Stimulated activated memory B cell treated with anti-CD40 and anti-IgM and Interleukin-4, amounts not matched to agents 10 μg/mL and 1 μg/mL and 100 μg/mL, for 72 hours (primary cell): ENCODE measurements at regions not wholly inside any gene's neighbourhood (a gene's known extent, or its start where the extent isn't known, plus 50 kb on each side); places are given as distances from the start of the nearest gene placed in this dataset.
"Not testable (repeated sequence)": the region's sequence is repeated elsewhere in the genome, so short reads cannot be mapped to it uniquely, and the experiment has no call there.

Source experiments
- ATAC-seq: fragments of 150-1000 bp; cut with Tn5 transposase; 2 replicates; pipeline ENCODE4 v1.10.0; 2021
- H3K27ac Mint-ChIP-seq: one replicate; pipeline ENCODE4 v1.8.0; 2022; ENCODE audit warnings: mild to moderate bottlenecking, mixed read lengths
- H3K27me3 Mint-ChIP-seq: one replicate; pipeline ENCODE4 v1.8.0; 2022; ENCODE audit warnings: mixed read lengths
- H3K36me3 Mint-ChIP-seq: one replicate; pipeline ENCODE4 v1.8.0; 2022; ENCODE audit warnings: mixed read lengths
- H3K4me1 Mint-ChIP-seq: one replicate; pipeline ENCODE4 v1.8.0; 2022; ENCODE audit warnings: mixed read lengths
- H3K4me3 Mint-ChIP-seq: one replicate; pipeline ENCODE4 v1.8.0; 2022; ENCODE audit warnings: mild to moderate bottlenecking, moderate library complexity, mixed read lengths
- H3K9me3 Mint-ChIP-seq: one replicate; pipeline ENCODE4 v1.8.0; 2022; ENCODE audit warnings: mixed read lengths

- Mint-ChIP-seq H3K27ac (no peak overlapping the region), H3K4me1 (no peaks in the 10 kb centered on the region), H3K4me3 (no peak overlapping the region), H3K27me3 (no peaks in the 10 kb centered on the region), H3K9me3 (no peaks in the 10 kb centered on the region), H3K36me3 (no peaks in the 10 kb centered on the region)
- no peak for ATAC-seq
These were observed 1237.4 kb downstream of the UQCRFS1 start for GRCh38 chr19:27975419-27976005.

- Mint-ChIP-seq H3K36me3 (no peaks in the 10 kb centered on the region), H3K27ac (no peak overlapping the region), H3K4me1 (no peaks in the 10 kb centered on the region), H3K9me3 (no peaks in the 10 kb centered on the region), H3K4me3 (no peak overlapping the region), H3K27me3 (no peaks in the 10 kb centered on the region)
- ATAC-seq = no peak
These were observed 1238.9 kb downstream of the UQCRFS1 start for GRCh38 chr19:27974082-27974513.

GRCh38 chr19:27972291-27973040 lies 1240.5 kb downstream of the UQCRFS1 start:
- Mint-ChIP-seq H3K27me3 (no peaks in the 10 kb centered on the region), H3K4me1 (no peaks in the 10 kb centered on the region), H3K27ac (no peak overlapping the region), H3K9me3 (no peaks in the 10 kb centered on the region), H3K36me3 (no peaks in the 10 kb centered on the region), H3K4me3 (no peak overlapping the region)
- ATAC-seq = no peak

- no peak overlapping the region for H3K4me3 Mint-ChIP-seq
- peak; percentile 41 for ATAC-seq
- no peaks in the 10 kb centered on the region for H3K27me3 Mint-ChIP-seq
- no peaks in the 10 kb centered on the region for H3K4me1 Mint-ChIP-seq
- no peak overlapping the region for H3K27ac Mint-ChIP-seq
- H3K9me3 Mint-ChIP-seq = peaks cover 2% of the 10 kb centered on the region
- H3K36me3 Mint-ChIP-seq = no peaks in the 10 kb centered on the region
These were observed 1241.1 kb downstream of the UQCRFS1 start for GRCh38 chr19:27971869-27972268.

- Mint-ChIP-seq H3K36me3 (no peaks in the 10 kb centered on the region), H3K27ac (no peak overlapping the region), H3K4me1 (no peaks in the 10 kb centered on the region), H3K9me3 (peaks cover 2% of the 10 kb centered on the region), H3K4me3 (no peak overlapping the region), H3K27me3 (no peaks in the 10 kb centered on the region)
- ATAC-seq = no peak
These were observed 1241.9 kb downstream of the UQCRFS1 start for GRCh38 chr19:27971071-27971470.

GRCh38 chr19:27966390-27966816 lies 1246.5 kb downstream of the UQCRFS1 start:
- ATAC-seq = no peak
- H3K27ac Mint-ChIP-seq = no peak overlapping the region
- H3K27me3 Mint-ChIP-seq = no peaks in the 10 kb centered on the region
- H3K4me3 Mint-ChIP-seq = no peak overlapping the region
- no peaks in the 10 kb centered on the region for H3K4me1 Mint-ChIP-seq
- H3K9me3 Mint-ChIP-seq = peaks cover 2% of the 10 kb centered on the region
- H3K36me3 Mint-ChIP-seq = no peaks in the 10 kb centered on the region

- H3K9me3 Mint-ChIP-seq = peaks cover 2% of the 10 kb centered on the region
- no peaks in the 10 kb centered on the region for H3K36me3 Mint-ChIP-seq
- no peaks in the 10 kb centered on the region for H3K4me1 Mint-ChIP-seq
- H3K4me3 Mint-ChIP-seq = no peak overlapping the region
- H3K27me3 Mint-ChIP-seq = no peaks in the 10 kb centered on the region
- no peak overlapping the region for H3K27ac Mint-ChIP-seq
- no peak for ATAC-seq
These were observed 1248.8 kb downstream of the UQCRFS1 start for GRCh38 chr19:27964185-27964584.

GRCh38 chr19:27962264-27962663 lies 1250.7 kb downstream of the UQCRFS1 start:
- peaks cover 1% of the 10 kb centered on the region for H3K9me3 Mint-ChIP-seq
- no peaks in the 10 kb centered on the region for H3K27me3 Mint-ChIP-seq
- H3K4me1 Mint-ChIP-seq = no peaks in the 10 kb centered on the region
- no peak overlapping the region for H3K4me3 Mint-ChIP-seq
- no peak overlapping the region for H3K27ac Mint-ChIP-seq
- ATAC-seq = no peak
- no peaks in the 10 kb centered on the region for H3K36me3 Mint-ChIP-seq

- Mint-ChIP-seq H3K27me3 (no peaks in the 10 kb centered on the region), H3K27ac (no peak overlapping the region), H3K36me3 (no peaks in the 10 kb centered on the region), H3K4me3 (no peak overlapping the region), H3K4me1 (no peaks in the 10 kb centered on the region), H3K9me3 (no peaks in the 10 kb centered on the region)
- no peak for ATAC-seq
These were observed 1257.2 kb downstream of the UQCRFS1 start for GRCh38 chr19:27955485-27956480.

- peaks cover 13% of the 10 kb centered on the region for H3K9me3 Mint-ChIP-seq
- not testable (repeated sequence) for H3K27ac Mint-ChIP-seq, ATAC-seq, H3K36me3 Mint-ChIP-seq, H3K27me3 Mint-ChIP-seq, H3K4me3 Mint-ChIP-seq, H3K4me1 Mint-ChIP-seq
These were observed 1270.3 kb downstream of the UQCRFS1 start for GRCh38 chr19:27942607-27943006.

- H3K4me3 Mint-ChIP-seq = no peak overlapping the region
- no peak for ATAC-seq
- H3K36me3 Mint-ChIP-seq = no peaks in the 10 kb centered on the region
- H3K27ac Mint-ChIP-seq = no peak overlapping the region
- H3K9me3 Mint-ChIP-seq = no peaks in the 10 kb centered on the region
- H3K27me3 Mint-ChIP-seq = no peaks in the 10 kb centered on the region
- H3K4me1 Mint-ChIP-seq = no peaks in the 10 kb centered on the region
These were observed 1276.8 kb downstream of the UQCRFS1 start for GRCh38 chr19:27936139-27936538.

- H3K27me3 Mint-ChIP-seq = no peaks in the 10 kb centered on the region
- no peak overlapping the region for H3K27ac Mint-ChIP-seq
- no peak overlapping the region for H3K4me3 Mint-ChIP-seq
- no peaks in the 10 kb centered on the region for H3K9me3 Mint-ChIP-seq
- no peak for ATAC-seq
- no peaks in the 10 kb centered on the region for H3K36me3 Mint-ChIP-seq
- no peaks in the 10 kb centered on the region for H3K4me1 Mint-ChIP-seq
These were observed 1277.3 kb downstream of the UQCRFS1 start for GRCh38 chr19:27935669-27936068.

- Mint-ChIP-seq H3K36me3 (no peaks in the 10 kb centered on the region), H3K9me3 (no peaks in the 10 kb centered on the region), H3K27ac (no peak overlapping the region), H3K4me3 (no peak overlapping the region), H3K27me3 (no peaks in the 10 kb centered on the region), H3K4me1 (no peaks in the 10 kb centered on the region)
- no peak for ATAC-seq
These were observed 1283.6 kb downstream of the UQCRFS1 start for GRCh38 chr19:27929399-27929798.

- Mint-ChIP-seq H3K9me3 (no peaks in the 10 kb centered on the region), H3K4me3 (no peak overlapping the region), H3K4me1 (no peaks in the 10 kb centered on the region), H3K27ac (no peak overlapping the region), H3K27me3 (no peaks in the 10 kb centered on the region), H3K36me3 (no peaks in the 10 kb centered on the region)
- no peak for ATAC-seq
These were observed 1287.7 kb downstream of the UQCRFS1 start for GRCh38 chr19:27925202-27925601.

- H3K9me3 Mint-ChIP-seq = no peaks in the 10 kb centered on the region
- no peaks in the 10 kb centered on the region for H3K4me1 Mint-ChIP-seq
- no peaks in the 10 kb centered on the region for H3K36me3 Mint-ChIP-seq
- ATAC-seq = no peak
- H3K4me3 Mint-ChIP-seq = no peak overlapping the region
- no peaks in the 10 kb centered on the region for H3K27me3 Mint-ChIP-seq
- no peak overlapping the region for H3K27ac Mint-ChIP-seq
These were observed 1290.0 kb downstream of the UQCRFS1 start for GRCh38 chr19:27922970-27923369.
